ENCODE measurements at regions not wholly inside any gene's neighbourhood (a gene's known extent, or its start where the extent isn't known, plus 50 kb on each side); places are given as distances from the start of the nearest gene placed in this dataset.

DNA sequence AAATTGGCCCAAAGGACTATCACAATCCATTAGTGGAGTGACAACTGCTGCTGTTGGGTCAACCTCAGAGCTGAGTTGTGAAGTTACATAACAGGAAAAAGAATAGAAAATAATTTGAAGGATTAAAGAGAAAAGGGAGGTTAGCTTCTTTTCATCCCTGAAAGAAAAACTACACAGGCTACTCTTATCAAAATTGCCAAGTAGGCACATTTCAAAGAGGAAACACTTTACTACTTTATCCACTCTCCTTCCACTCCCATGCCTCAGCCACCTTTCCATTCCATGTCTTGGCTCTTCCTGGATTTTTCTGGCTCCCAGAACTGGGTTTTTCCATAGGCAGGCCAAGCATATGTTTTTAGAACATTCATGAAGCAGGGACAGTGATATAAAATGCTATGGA, 384.0 kb upstream of the RORA start:
- no peak overlapping the region for H2BK20ac ChIP-seq (ENCODE audit: low read depth, low read length)
- H2AFZ ChIP-seq (replicated peaks; ENCODE audit: low read length, poor library complexity) = no peak overlapping the region
- H3K36me3 ChIP-seq (ENCODE audit: control insufficient read depth, insufficient read depth, low read length) = no peaks in the 10 kb centered on the region
- H4K8ac ChIP-seq (ENCODE audit: low read depth in 2 of 2, low read length in 2 of 2) = no peak overlapping the region
- H3K9ac ChIP-seq (ENCODE audit: low read depth, low read length) = no peak overlapping the region
- H2BK120ac ChIP-seq (ENCODE audit: low read depth, low read length) = no peak overlapping the region
- TF ChIP-seq, protein P1, sequence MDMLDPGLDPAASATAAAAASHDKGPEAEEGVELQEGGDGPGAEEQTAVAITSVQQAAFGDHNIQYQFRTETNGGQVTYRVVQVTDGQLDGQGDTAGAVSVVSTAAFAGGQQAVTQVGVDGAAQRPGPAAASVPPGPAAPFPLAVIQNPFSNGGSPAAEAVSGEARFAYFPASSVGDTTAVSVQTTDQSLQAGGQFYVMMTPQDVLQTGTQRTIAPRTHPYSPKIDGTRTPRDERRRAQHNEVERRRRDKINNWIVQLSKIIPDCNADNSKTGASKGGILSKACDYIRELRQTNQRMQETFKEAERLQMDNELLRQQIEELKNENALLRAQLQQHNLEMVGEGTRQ (IDR thresholded peaks at IDR 0.05; ENCODE audit: low read depth, low read length) = no peak
- TF ChIP-seq MAFK (IDR thresholded peaks at IDR 0.05; ENCODE audit: low read depth, low read length) = peak; percentile 76
- no peak overlapping the region for H3K56ac ChIP-seq (ENCODE audit: extremely low read depth, insufficient read depth, low read length)
- H3K18ac ChIP-seq (ENCODE audit: low read depth, low read length) = no peak overlapping the region
- in situ Hi-C loops (cut with MboI; ENCODE audit: low sequenced_read_pairs) (no loop called here), dilution Hi-C loops (cut with HindIII; ENCODE audit: low sequenced_read_pairs, unreplicated experiment) (no loop called here), intact Hi-C loops (cut with micrococcal nuclease) (no loop called here)
- H4K20me1 ChIP-seq (ENCODE audit: insufficient read depth, low read length) = no peaks in the 10 kb centered on the region
- H2AK9ac ChIP-seq (replicated peaks; ENCODE audit: low read depth, low read length, poor library complexity) = no peak overlapping the region
- H3K14ac ChIP-seq (replicated peaks; ENCODE audit: low read depth, low read length) = no peak overlapping the region
- H3K23ac ChIP-seq (ENCODE audit: low read depth, low read length) = no peak overlapping the region
- DNase-seq (no peak), ATAC-seq (ENCODE audit: low read depth) (no peak)
- no peak overlapping the region for H3K4ac ChIP-seq (ENCODE audit: low read depth, low read length)
- ChIA-PET POLR2A (ENCODE audit: unreplicated experiment) (no interaction called here), CTCF (no interaction called here)
- H3K4me1 ChIP-seq (ENCODE audit: control insufficient read depth, insufficient read depth, low read length) = no peaks in the 10 kb centered on the region
- no peak overlapping the region for H2BK15ac ChIP-seq (ENCODE audit: low read depth, low read length)
- H4K5ac ChIP-seq (ENCODE audit: low read depth, low read length) = no peak overlapping the region
- no peaks in the 10 kb centered on the region for H3K79me1 ChIP-seq (ENCODE audit: low read depth in 1 of 2, low read length in 2 of 2)
- no peaks in the 10 kb centered on the region for H3K27me3 ChIP-seq (ENCODE audit: control insufficient read depth, insufficient read depth, low read length)
- H2BK5ac ChIP-seq (ENCODE audit: low read depth, low read length, poor library complexity, severe bottlenecking) = no peak overlapping the region
- no TSS peak for BruUV-seq (replicated peaks)
- H4K91ac ChIP-seq (ENCODE audit: insufficient read depth, low read depth, low read length) = no peak overlapping the region
- H2AK5ac ChIP-seq (ENCODE audit: low read depth, low read length) = no peak overlapping the region
- H3K4me2 ChIP-seq (ENCODE audit: low read depth, low read length) = no peak overlapping the region
- no peak overlapping the region for H3K27ac ChIP-seq (ENCODE audit: insufficient read depth, low read length)
- no peak overlapping the region for H3K4me3 ChIP-seq (ENCODE audit: insufficient read depth, low read depth, low read length)
- H3K9me3 ChIP-seq (ENCODE audit: control insufficient read depth, insufficient read depth, low read length) = no peaks in the 10 kb centered on the region
- no peaks in the 10 kb centered on the region for H3K9me1 ChIP-seq (ENCODE audit: insufficient read depth, low read length)
